Retinal pigment epithelial cell (primary cell): ENCODE measurements at regions not wholly inside any gene's neighbourhood (a gene's known extent, or its start where the extent isn't known, plus 50 kb on each side); places are given as distances from the start of the nearest gene placed in this dataset.

Experiments used
- DNase-seq: peaks from one replicate; pipeline ENCODE4 v3.0.0-alpha.2; 2010; ENCODE audit warnings: low read depth
- H3K4me3 ChIP-seq: 2 replicates; pipeline ENCODE4 v1.5.1; 2011; ENCODE audit warnings: mild to moderate bottlenecking, low read length, control low read depth, moderate library complexity
- TF ChIP-seq, protein P1 (sequence below): conservative IDR thresholded peaks from 2 replicates; pipeline ENCODE4 v1.5.1; 2011; ENCODE audit warnings: low read depth, low read length, control low read depth, inconsistent platforms

GRCh38 chr6:167485186-167485978 lies 160.5 kb downstream of the TTLL2 start:
- TF ChIP-seq, protein P1, sequence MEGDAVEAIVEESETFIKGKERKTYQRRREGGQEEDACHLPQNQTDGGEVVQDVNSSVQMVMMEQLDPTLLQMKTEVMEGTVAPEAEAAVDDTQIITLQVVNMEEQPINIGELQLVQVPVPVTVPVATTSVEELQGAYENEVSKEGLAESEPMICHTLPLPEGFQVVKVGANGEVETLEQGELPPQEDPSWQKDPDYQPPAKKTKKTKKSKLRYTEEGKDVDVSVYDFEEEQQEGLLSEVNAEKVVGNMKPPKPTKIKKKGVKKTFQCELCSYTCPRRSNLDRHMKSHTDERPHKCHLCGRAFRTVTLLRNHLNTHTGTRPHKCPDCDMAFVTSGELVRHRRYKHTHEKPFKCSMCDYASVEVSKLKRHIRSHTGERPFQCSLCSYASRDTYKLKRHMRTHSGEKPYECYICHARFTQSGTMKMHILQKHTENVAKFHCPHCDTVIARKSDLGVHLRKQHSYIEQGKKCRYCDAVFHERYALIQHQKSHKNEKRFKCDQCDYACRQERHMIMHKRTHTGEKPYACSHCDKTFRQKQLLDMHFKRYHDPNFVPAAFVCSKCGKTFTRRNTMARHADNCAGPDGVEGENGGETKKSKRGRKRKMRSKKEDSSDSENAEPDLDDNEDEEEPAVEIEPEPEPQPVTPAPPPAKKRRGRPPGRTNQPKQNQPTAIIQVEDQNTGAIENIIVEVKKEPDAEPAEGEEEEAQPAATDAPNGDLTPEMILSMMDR, result peak; percentile 20
- no peak overlapping the region for H3K4me3 ChIP-seq
- no peak for DNase-seq

- no peak overlapping the region for H3K4me3 ChIP-seq
- no peak for DNase-seq
- TF ChIP-seq, protein P1, result no peak
Observed at GRCh38 chr6:167487749-167488664, 163.1 kb downstream of the TTLL2 start.

GRCh38 chr6:167491438-167492099 lies 166.7 kb downstream of the TTLL2 start:
- TF ChIP-seq, protein P1, result no peak
- no peak overlapping the region for H3K4me3 ChIP-seq
- no peak for DNase-seq

DNA sequence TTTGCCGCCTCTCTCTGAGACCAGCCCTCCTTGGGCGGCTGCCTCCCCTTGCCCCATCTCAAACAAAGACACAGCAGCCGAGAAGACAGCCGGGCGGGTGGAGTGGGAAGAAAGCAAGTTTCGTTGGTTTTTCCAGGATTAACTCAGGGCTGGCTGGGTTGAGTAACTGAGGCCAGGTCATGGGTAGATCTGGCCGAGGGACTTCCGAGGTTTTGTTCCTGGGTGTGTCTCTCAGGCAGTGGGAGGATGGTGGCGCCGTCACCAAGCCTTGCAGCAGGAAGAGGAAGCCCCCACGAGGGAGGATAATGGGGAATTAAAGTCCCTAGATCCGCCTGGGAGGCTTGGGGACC lies 167.2 kb downstream of the TTLL2 start:
- TF ChIP-seq, protein P1, result no peak
- no peak overlapping the region for H3K4me3 ChIP-seq
- no peak for DNase-seq

DNA sequence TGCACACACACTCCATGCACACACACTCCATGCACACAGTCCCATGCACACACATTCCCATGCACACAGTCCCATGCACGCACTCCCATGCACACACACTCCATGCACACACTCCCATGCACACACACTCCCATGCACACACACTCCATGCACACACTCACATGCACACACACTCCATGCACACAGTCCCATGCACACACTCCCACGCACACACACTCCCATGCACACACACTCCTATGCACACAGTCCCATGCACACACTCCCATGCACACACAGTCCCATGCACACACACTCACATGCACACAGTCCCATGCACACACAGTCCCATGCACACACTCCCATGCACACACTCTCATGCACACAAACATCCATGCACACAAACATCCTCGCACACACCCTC lies 168.4 kb downstream of the TTLL2 start:
- H3K4me3 ChIP-seq, result no peak overlapping the region
- TF ChIP-seq, protein P1, result no peak
- no peak for DNase-seq

DNA sequence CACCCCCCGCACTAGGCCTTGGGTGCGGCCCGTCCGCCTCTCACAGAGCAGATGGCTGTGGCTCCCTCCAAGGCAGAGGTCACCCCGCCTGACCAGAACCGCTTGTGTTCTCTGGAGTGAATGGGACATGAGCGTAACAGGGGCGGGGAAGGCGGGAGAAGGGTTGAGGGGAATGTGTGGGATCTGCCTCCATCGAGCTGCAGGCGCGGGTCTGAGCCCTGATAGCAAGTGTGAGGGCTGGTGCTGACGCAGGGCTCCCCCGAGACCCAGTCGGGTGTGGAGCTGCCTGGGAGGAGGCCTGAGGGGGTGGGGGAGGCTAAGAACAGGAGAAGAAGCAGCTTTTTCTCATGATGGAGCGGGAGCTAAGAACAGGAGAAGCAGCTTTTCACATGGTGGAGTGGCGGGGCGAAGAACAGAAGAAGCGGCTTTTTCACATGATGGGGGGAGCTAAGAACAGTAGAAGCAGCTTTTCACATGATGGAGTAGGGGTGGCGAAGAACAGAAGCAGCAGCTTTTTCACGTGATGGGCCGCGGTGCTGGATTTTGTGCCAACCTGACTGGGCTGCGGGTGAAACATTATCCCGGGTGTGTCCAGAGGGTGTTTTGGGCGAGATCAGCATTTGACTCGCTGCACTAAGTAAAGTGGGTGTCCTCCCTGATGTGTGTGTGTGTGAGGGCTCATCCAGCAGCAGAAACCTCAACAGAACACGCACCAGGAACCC lies 169.3 kb downstream of the TTLL2 start:
- no peak for DNase-seq
- H3K4me3 ChIP-seq, result no peak overlapping the region
- TF ChIP-seq, protein P1, result no peak
